Ureter (tissue), 1 donor: ENCODE measurements at regions not wholly inside any gene's neighbourhood (a gene's known extent, or its start where the extent isn't known, plus 50 kb on each side); places are given as distances from the start of the nearest gene placed in this dataset.

Experiments used
- DNase-seq: peaks from one replicate; pipeline ENCODE4 v3.0.0-alpha.2; 2020; ENCODE audit warnings: low spot score
- donor health status: DM: yes; HTN: yes; CAD: no.

DNA sequence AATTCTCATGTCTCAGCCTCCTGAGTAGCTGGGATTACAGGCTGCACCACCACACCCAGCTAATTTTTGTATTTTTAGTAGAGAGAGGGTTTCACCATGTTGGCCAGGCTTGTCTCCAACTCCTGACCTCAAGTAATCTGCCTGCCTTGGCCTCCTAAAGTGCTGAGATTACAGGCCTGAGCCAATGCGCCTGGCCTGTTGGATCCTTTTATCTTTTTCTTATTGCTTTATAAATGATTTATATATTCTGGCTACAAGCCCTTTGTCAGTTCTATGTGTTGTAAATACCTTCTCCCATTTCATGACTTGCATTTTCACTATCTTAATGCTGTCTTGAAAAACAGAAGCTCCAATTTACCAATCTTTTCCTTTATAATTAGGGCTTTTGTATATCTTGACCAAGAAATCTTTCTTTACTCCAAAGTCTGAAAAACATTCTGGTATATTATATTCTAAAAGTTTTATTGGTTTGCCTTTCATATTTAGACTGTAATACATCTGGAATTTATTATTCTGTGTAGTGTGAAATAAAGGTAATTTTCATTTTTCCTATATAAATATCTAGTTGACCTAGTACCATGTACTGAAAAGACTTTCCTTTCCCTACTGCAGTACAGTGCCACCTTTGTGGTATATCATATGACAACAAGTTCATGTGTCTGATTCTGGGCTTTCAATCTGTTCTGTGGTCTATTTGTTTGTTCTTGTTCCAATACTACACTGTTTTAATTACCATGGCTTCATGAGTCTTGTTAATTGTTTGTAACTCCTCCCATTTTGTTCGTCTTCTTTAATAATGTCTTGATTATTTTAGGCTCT lies 52.9 kb upstream of the RNU6-1 start:
- no peak for DNase-seq

DNA sequence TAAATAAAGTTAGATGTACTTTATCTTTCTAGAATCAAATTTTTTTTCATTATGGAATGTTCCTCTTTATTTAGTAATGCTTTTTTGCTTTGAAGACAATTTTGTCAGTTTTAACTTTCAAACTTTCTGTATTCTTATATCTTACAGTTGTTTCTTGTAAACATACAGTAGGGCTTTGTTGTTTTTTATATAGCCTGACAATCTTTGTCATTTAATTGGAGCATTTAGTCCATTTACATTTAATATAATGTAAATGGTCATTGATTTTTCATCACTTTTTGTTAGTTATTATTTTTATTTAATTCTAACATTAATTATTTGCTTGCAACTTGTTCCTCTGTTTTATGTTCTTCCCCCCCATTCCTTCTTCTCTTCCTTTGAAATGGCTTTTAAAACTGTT lies 55.4 kb upstream of the RNU6-1 start:
- no peak for DNase-seq

DNA sequence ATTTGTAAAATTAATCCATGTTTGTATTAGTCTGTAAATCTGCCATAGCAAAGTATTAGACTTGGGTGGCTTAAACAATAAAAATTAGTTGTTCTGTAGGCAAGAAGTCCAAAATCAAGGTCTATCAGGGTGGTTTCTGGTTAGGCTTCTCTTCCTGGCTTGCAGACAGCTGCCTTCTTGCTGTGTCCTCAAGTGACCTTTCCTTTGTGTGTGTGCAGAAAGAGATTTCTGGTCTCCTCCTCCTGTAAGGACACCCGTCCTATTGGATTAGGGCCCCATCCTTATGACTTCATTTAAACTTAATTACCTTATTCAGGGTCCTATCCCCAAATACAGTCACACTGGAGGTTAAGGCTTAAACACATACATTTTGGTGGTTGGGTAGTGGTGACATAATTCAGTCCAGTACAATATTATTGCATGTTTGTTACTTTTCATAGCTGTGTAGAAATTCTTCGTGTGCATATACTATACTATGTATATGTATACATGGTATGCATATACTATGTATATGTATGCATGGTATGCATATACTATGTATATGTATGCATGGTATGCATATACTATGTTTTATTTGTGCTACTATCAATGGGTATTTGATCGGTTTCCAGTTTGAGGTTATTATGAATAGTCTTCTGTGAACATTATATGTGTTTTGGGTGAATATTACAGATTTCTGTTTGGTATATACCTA lies 57.9 kb upstream of the RNU6-1 start:
- no peak for DNase-seq

DNA sequence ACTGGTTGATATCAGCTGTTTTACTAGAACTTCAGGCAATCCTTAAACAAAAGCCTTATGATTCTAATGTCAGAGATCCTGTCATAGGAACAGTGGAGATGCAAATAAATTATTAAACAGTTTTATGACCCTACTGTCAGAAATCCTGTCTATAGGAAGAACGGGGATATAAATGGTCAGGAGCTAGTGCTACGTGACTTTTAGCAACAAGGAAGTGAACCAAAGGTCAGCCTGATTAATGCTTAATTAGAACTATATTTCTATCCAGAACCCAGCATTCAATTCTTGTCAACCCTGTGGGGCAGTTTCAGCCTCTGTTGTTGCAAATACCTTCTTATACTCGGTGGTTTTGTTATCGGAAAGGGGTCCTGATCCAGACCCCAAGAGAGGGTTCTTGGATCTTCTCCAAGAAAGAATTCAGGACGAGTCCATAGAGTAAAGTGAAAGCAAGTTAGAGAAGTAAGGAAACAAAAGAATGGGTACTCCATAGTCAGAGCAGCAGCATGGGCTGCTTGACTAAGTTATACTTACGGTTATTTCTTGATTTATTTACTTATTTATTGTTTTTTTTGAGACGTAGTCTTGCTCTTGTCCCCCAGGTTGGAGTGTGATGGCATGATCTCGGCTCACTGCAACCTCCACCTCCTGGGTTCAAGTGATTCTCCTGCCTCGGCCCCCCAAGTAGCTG lies 59.9 kb upstream of the RNU6-1 start:
- DNase-seq: no peak

DNA sequence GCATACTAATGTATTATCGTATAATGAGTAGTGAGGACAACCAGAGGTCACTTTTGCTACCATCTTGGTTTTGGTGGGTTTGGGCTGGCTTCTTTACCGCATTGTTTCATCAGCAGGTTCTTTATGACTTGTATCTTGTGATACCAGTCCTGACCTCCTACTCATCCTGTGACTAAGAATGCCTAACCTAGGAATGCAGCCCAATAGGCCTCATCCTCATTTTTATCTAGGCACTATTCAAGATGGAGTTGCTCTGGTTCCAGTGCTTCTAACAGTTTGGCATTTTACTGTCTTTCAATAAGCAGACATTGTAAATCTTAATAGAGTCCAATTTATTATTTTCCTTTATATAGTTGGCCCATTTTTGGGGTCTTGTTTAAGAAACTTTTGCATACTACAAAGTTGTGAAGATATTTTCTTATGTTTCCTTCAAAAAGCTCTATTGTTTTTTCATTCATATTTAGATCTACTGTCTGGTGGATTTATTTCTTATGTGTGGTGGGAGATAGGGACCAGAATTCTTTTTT lies 60.8 kb upstream of the RNU6-1 start:
- DNase-seq: no peak

DNA sequence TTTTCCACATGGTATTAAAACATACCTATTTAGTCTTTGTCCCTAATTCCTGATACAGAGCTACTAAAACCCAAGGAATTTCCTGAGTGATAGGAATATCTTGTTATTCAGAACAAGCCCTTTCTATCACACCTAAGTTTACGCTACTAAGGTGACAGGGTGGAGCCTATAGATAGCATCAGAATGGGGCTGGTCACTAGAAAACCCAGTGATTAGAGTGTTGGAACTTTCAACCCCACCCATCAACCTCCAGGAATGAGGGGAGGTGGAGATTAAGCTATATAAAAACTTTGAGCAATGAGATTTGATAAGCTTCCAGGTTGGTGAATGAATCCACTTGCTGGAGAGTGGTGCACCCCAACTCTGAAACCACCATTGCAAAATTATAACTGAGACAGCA lies 62.1 kb upstream of the RNU6-1 start:
- no peak for DNase-seq

DNA sequence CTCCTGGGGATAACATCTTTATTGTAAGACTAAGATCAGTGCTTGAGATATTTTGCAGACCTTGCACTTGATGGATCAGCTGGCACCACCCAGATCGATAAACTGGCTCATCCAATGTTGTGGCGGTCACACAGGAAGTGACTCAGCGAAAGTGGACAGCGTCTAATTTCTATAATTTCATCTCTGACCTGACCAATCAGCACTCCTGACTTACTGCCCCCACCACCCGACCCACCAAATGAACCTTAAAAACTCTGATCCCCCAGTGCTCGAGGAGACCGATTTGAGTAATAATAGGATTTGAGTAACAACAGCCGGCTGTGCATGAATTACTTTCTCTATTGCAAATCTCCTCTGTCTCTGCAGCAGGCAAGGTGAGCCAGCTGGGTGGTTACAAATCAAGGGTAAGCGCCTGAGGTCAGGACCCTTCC lies 62.7 kb upstream of the RNU6-1 start:
- no peak for DNase-seq

DNA sequence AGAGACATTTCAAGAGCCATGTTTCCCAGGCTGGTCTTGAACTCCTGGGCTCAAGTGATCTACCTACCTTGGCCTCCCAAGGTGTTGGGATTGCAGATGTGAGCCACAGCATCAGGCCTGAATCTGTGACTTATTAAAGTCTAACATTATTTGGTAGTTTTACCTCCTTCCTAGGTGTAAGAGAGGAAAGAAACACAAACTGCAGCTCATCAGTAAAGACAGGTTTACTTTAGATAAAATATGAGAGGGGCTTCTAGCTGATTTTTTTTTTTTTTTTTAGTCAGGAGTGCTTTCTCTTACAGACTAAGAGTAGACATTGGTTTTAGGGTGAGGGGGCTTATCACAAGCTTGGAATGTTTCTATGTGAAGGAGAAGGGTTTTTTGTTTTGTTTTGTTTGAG lies 63.9 kb upstream of the RNU6-1 start:
- no peak for DNase-seq

DNA sequence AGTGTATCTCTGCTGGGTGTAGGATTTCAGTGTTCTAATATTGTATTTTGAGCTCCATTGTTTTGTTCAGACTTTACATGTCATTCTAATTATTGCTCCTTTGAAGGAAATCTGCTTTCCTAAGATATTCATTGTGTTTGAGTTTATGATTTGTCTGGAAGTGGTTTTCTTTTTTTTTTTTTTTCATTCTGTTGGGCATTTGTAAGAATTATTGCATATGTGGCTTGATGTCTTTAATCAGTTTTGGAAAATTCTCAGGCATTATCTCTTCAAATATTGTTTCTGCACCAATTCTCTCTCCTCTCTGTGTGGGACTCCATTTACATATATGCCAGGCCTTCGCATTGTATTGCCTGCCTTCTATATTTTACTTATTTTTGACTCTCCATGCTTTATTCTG lies 65.8 kb upstream of the RNU6-1 start:
- DNase-seq: no peak

DNA sequence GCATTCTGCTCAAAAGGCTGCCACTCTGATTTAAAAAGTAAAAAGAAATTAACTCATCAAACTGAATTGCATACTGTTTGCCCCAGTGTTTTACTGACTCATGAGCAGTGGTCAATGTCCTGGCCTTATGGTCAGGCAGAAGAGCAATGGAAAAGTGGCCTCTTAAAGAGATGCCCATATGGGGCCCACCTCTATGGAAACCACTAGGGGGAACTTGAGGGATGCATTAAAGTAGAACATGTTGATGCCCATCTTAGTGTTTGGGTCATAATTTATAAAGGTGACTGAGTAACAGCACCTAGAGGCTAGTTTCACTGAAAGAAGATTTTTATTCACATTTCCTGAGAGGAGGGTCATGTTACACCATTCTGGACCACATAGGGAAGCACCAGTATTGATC lies 66.5 kb upstream of the RNU6-1 start:
- DNase-seq: no peak

DNA sequence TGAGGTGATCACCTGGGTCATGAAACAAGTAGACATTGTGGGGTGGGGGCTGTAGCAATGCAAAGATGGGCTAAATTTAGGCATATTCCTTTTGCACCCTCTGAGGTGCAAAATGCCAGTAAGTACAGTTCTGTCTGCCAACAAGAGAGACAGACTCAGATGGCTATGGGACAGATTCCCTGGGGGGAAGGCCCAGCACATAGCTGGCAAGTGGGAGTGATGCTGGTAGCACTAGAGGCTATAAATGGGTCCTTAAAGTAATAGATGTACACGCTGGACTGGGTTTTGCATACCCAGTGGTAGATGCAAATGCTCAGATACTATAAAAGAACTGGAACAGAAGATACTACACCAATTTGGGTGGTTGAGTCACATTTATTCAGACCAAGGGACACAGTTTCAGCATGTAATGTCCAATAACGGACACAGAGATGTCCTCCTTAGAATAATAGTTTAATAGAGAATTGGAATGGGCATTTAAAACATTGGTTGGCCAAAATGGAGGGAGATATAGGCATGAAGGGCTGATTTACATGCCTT lies 67.4 kb upstream of the RNU6-1 start:
- peak; percentile 19 for DNase-seq

DNA sequence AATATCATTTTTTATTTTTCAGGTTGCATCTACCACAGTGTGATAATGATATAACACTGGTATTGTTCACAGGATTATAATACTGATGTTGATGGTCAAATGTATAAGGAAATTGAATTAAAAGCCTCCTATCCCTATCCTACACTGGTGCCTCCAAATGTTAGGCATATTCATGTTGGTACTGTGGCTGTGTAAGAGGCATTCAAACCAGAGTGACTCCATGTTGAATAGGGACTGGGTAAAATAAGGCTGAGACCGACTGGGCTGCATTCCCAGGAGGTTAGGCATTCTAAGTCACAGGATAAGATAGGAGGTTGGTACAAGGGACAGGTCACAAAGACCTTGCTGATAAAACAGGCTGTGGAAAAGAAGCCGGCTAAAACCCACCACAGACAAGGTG lies 68.9 kb upstream of the RNU6-1 start:
- DNase-seq: no peak

DNA sequence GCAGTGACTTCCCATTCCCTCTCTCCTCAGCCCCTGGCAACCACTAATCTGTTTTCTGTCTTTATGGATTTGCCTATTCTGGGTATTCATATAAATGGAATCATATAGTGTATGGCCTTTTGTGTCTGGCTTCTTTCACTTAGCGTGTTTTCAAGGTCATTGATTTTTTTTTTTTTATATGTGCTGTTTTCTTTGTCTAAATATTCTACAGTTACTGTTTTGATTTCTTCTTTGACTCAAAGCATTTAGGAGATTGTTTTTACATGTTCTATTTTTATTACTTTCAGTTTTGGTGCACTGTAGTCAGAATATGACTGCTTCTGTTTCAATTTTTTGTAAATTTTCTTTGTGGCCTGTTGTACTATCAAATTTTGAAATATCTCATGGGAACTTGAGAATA lies 71.9 kb upstream of the RNU6-1 start:
- no peak for DNase-seq

DNA sequence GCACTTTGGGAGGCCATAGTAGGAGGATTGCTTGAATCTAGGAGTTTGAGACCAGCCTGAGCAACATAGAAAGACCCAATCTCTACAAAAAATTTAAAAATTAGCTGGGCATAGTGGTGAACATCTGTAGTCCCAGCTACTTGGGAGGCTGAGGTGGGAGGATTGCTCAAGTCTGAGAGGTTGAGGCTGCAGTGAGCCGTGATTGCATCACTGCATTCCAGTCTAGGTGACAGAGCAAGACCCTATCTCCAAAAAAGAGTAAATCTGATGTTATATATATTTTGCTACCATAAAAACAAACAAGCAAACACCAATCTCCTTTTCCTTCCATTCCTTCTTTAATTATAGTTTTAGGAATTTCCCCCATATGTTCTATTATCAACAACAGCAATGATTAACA lies 74.2 kb upstream of the RNU6-1 start:
- peak; percentile 3 for DNase-seq

DNA sequence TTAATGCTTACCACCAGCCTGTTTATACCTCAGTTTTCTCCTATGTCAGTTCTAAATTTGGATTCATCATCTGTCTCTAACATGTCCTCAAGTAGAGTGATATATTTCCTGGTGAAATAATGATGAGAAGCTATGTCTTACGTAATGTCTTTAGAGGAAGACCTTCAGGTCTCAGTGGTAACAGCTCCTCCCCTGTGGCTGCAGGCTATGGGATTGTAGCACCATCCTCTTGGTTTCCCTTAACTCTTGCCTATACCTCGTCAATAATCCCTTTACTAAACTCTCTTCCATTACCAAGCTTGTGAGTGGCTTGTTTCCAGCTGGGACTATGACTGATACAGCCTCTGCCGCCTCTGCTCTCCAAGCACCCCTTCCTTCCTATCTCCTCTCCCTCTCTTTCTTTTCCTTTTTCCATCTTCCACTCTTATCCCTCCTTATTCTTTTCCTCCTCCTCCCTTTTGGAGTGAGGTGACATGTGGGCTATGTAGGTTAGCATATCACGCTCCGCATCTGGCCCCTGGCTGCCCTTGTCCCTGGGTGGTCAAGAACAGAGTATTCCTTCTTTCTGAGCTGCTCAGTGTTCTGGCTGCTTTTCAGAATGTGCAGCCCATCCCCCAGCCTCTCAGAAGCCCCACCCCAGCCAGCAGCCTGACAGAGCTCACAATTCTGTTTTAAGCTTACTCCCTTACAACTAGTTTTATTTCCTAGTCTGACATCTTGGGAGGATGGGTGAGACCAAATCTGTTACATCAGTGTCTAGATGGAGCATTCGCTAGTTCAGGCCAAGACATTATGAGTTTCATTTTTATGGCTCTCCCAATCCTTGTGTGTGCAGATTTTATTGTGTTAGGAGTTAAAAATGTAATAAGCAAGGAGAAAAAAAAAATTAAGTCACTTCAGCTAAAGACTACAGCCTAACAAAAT lies 75.0 kb upstream of the RNU6-1 start:
- peak; percentile 74 for DNase-seq

DNA sequence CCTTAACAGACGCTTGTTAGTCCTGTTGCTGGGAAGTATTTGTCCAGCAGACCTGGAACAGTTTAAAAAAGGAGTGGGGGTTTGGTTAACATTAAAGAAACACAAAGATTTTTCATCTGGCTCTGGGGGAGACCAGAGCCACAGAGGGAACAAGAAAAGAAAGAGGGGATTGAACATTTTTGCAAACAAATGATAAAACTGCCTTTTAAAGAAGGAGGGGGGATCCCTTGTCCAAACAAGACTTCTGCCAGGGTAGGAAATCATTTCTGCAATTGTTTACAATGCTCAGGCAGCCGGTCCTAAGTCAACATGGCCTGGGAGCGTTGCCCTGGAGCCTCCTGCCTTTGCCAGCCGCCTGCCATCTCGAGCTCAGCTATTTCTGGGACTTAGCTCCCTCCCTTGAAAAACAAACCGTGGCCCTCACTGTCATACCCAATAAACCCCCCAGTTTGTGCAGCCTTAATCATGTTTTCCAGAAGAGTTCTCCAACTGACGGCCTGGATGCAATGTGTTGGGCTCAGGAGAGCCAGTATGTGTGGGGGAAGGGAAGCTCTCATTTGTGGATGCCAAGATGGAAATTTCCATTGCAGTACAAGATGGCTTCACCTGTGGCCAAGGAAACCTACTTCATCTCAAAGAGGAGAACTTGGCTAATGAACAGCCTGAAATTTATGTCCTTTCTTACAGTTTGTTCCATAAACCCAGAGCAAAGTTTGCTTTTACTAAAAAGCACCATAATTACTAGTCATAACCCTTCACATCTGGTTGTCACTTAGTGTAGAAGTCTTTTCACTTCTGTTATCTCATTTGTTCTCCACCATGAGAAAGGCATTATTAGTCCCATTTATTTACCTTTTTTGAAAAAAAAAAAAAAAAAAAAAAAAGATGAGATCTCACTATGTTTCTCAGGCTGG lies 75.9 kb upstream of the RNU6-1 start:
- DNase-seq: peak; percentile 86

DNA sequence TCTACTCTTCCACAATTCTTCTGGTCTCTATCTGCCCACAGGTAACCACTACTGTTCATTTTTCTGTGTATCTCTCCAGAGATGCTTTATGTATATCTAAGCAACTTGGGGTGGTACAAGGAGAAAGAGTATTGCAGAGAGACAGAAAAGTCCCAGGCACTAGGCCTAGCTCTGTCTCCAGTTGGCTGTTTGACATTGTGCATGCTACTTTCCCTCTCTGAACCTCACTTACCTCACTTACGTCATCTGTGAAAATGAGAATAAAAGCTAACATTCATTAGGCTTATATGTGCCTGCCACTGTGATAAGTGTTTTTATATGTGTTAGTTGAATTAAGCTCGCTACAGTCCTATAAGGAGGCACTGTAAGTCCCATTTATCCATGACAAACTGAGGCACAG lies 76.7 kb upstream of the RNU6-1 start:
- no peak for DNase-seq

DNA sequence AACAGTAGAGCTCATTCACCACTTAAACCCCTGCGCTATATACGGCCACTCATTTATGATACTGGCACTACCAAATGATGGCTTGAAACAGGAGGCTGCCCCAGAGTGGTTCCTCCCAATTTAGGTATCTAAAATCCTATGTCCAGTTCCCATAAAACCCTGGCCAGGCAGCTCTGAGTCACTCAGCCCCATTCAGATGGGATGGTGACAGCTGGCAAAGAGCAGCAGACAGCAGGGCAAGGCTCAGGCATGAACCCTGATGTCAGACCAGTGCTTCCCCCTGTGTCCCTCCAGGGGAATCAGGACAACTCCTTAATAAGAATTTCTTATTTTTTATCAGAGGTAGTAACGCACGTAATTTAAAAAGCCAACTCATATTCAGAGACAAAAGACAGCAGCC lies 77.2 kb upstream of the RNU6-1 start:
- no peak for DNase-seq

DNA sequence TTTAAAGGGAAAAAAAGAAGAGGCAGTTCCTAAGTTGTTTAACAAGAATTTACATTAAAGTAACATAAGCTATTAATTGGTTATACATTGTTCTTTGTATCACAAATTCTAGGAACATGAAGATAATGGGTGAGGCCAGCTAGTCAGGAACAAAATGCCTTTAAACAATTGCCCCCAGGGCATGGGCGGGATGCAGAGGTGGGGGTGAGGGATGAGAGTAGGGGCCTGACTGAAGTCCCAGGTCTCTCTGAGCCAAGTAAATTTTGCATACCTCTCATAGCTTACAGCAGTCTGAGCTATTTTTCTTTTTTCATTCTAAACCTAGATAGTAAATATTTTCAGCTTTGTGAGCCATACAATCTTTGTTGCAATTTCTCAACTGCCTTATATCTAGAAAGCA lies 77.8 kb upstream of the RNU6-1 start:
- no peak for DNase-seq

DNA sequence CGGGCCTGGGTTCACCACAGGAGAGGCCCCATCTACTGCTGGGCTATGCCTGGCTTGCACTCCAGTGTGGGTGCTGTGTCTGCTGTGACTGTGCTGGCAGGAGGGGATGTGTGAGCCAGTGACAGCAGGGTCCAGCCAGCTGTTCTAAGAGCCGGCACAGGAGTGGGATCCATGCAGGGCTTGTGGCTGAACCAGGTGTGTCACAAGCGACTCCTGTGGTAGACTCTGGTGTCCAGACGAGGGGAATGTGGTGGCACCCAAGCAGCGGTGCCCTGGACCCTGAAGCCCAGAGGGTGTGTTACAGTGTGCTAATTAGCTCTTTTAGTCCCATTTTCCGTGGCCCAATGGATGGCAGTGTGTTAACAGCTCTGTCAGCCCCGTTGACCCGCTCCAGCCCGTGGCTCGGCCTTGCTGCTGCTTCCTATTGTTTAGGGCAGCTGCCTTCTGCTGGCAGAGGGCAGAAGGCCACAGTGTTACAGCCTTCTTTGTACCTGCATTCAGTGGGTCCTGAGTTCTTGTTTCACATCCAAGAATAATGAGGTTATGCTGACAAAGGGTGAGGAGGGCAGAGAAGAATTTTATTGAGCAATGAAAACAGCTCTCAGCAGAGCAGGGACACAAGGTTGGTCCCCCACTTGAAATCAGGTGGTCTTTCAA lies 78.5 kb upstream of the RNU6-1 start:
- DNase-seq: no peak
